ENCODE measurements at regions not wholly inside any gene's neighbourhood (a gene's known extent, or its start where the extent isn't known, plus 50 kb on each side); places are given as distances from the start of the nearest gene placed in this dataset.

DNA sequence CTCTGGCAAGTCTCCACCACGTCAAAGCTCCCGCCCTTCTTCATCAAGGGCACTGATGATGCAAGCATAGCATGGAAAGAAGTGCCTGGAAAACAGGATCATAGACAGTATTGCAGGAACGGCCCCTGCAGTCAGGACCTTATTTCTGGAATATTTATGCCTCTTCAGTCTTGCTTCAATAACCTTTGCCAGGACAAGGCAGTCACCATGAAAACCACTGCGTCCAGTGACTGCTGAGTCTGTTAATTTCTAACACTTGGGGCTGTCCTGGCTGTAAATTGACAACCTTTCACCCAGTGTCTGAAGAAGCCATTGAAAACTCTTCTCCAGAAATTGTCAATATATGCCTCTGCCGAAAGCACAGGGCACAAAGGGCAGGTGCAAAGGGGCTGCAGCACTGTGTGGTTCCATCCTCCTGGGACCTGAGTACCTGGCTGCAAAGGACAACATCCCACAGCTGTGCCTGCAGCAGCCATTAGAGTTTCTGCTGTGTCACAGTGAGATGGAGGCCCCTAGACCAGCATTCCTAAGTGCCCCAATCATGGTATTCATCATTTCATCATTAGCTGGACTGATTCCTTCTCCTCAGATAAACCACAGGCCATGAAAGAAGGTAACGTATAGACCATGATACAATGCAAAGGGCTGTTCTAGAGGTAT is 819.6 kb downstream of the RNF144A start:
- TF ChIP-seq YY1 (IDR thresholded peaks at IDR 0.05; ENCODE audit: insufficient read depth, insufficient read length) (no peak), ZNF274 (IDR thresholded peaks at IDR 0.05; ENCODE audit: low read depth, low read length) (no peak)

Measured in NT2/D1 (cell line).